DOHH2 (cell line): ENCODE measurements at regions not wholly inside any gene's neighbourhood (a gene's known extent, or its start where the extent isn't known, plus 50 kb on each side); places are given as distances from the start of the nearest gene placed in this dataset.

ENCODE experiments used
- H3F3A ChIP-seq: fragments of 200-600 bp; sonication (generic), shearing (Covaris generic); 2 replicates; pipeline ENCODE4 v1.6.0; 2016; ENCODE audit warnings: antibody characterized with exemption, mild to moderate bottlenecking; ENCODE audit not compliant: control insufficient read depth, insufficient read depth
- H3K27ac ChIP-seq: fragments of 200-600 bp; sonication (generic); 2 replicates; pipeline ENCODE4 v1.5.1; 2014; ENCODE audit warnings: low read depth, mild to moderate bottlenecking, low read length, moderate library complexity
- H3K27me3 ChIP-seq: fragments of 200-600 bp; sonication (generic); 2 replicates; pipeline ENCODE4 v1.6.1; 2014; ENCODE audit warnings: mild to moderate bottlenecking, low read length, mixed read lengths; ENCODE audit not compliant: control insufficient read depth
- H3K36me3 ChIP-seq: fragments of 200-600 bp; sonication (generic); 2 replicates; pipeline ENCODE4 v1.6.1; 2014; ENCODE audit warnings: mild to moderate bottlenecking, low read length, moderate library complexity, mixed read lengths; ENCODE audit not compliant: control insufficient read depth
- H3K4me1 ChIP-seq: fragments of 200-600 bp; sonication (generic); 2 replicates; pipeline ENCODE4 v1.6.1; 2014; ENCODE audit warnings: mild to moderate bottlenecking, low read length, mixed read lengths; ENCODE audit not compliant: control insufficient read depth
- H3K4me2 ChIP-seq: fragments of 200-600 bp; sonication (generic); 2 replicates; pipeline ENCODE4 v1.6.0; 2014; ENCODE audit warnings: mild to moderate bottlenecking, low read length, moderate library complexity
- H3K4me3 ChIP-seq: fragments of 200-600 bp; sonication (generic); 2 replicates; pipeline ENCODE4 v1.5.1; 2014; ENCODE audit warnings: mild to moderate bottlenecking, low read length, mixed read lengths
- H3K79me2 ChIP-seq: fragments of 200-600 bp; sonication (generic); 2 replicates; pipeline ENCODE4 v1.6.1; 2014; ENCODE audit warnings: mild to moderate bottlenecking, low read length, mixed read lengths; ENCODE audit not compliant: control insufficient read depth
- H3K9me2 ChIP-seq: fragments of 200-600 bp; sonication (generic); replicated peaks from 2 replicates; pipeline ENCODE4 v1.6.1; 2014; ENCODE audit warnings: mild to moderate bottlenecking, low read length, mixed read lengths; ENCODE audit not compliant: control insufficient read depth
- H3K9me3 ChIP-seq: fragments of 200-600 bp; sonication (generic); 2 replicates; pipeline ENCODE4 v1.6.1; 2014; ENCODE audit warnings: antibody characterized with exemption, low read length, mixed read lengths; ENCODE audit not compliant: control insufficient read depth, insufficient read depth
- H4K20me1 ChIP-seq: fragments of 200-600 bp; sonication (generic); 2 replicates; pipeline ENCODE4 v1.6.0; 2014; ENCODE audit warnings: low read depth, mild to moderate bottlenecking, antibody characterized with exemption, low read length, moderate library complexity; ENCODE audit not compliant: control insufficient read depth, insufficient read depth
- EZH2phosphoT487 ChIP-seq: fragments of 200-600 bp; sonication (generic); IDR thresholded peaks from 2 replicates; pipeline ENCODE4 v1.6.1; 2017; ENCODE audit warnings: borderline replicate concordance, mild to moderate bottlenecking, antibody characterized with exemption, low read length, moderate library complexity, mixed read lengths
- TF ChIP-seq, protein P1 (sequence below): fragments of 200-600 bp; sonication (generic); IDR thresholded peaks from one replicate; pipeline ENCODE4 v1.5.1; 2014; ENCODE audit warnings: antibody characterized with exemption, mild to moderate bottlenecking, low read depth, low read length; ENCODE audit not compliant: poor library complexity, severe bottlenecking

DNA sequence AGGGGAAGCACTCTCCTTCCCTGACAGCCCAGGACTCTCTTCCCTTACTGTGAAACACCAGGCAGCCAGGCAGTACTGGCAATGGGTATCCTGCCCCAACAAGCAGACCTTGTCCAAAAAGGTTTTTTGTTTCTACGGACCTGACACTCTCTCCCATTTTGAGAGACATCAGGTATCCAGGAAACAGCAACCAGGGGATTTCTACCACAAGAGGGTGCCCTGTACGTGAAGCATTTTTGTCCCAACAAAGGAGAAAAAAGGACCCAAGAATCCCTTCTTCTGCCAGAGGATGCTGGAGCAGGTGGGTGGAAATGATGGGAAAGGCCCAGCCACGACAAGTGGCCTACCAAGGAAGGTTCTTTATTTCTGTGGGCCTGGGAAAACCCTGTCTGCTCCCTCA, 65.7 kb upstream of the FGF13 start:
- Histone ChIP-seq H3K27me3 (no peaks in the 10 kb centered on the region), H3K36me3 (no peaks in the 10 kb centered on the region), H3K4me2 (no peak overlapping the region), H4K20me1 (no peaks in the 10 kb centered on the region), H3F3A (no peaks in the 10 kb centered on the region), H3K4me3 (no peak overlapping the region), H3K79me2 (no peaks in the 10 kb centered on the region), H3K4me1 (no peaks in the 10 kb centered on the region), H3K9me3 (no peaks in the 10 kb centered on the region), H3K9me2 (no peaks in the 10 kb centered on the region), H3K27ac (no peak overlapping the region)
- TF ChIP-seq, protein P1, sequence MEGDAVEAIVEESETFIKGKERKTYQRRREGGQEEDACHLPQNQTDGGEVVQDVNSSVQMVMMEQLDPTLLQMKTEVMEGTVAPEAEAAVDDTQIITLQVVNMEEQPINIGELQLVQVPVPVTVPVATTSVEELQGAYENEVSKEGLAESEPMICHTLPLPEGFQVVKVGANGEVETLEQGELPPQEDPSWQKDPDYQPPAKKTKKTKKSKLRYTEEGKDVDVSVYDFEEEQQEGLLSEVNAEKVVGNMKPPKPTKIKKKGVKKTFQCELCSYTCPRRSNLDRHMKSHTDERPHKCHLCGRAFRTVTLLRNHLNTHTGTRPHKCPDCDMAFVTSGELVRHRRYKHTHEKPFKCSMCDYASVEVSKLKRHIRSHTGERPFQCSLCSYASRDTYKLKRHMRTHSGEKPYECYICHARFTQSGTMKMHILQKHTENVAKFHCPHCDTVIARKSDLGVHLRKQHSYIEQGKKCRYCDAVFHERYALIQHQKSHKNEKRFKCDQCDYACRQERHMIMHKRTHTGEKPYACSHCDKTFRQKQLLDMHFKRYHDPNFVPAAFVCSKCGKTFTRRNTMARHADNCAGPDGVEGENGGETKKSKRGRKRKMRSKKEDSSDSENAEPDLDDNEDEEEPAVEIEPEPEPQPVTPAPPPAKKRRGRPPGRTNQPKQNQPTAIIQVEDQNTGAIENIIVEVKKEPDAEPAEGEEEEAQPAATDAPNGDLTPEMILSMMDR: no peak

DNA sequence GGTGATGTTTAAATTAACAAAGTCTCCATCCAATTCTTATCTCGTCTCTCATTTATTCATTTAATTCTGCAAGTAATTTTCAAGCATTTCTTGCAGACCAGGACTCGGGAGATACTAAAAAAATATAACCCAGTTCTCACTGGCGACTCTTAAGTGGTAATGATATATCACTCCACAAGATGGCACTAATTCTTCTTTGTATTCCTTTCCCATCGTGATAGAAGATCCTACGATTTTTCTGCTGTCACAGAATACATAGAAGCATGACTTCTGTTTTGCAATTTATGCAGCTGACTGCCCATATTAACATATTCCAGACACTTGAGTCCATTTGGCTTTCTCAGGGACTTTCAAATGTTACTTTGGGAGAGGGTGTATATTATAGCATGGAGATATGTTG, 64.0 kb upstream of the FGF13 start:
- H3K4me2 ChIP-seq: no peak overlapping the region
- H3K4me3 ChIP-seq: no peak overlapping the region
- no peaks in the 10 kb centered on the region for H3K27me3 ChIP-seq
- no peaks in the 10 kb centered on the region for H3K9me3 ChIP-seq
- no peak overlapping the region for H3K27ac ChIP-seq
- H3K4me1 ChIP-seq: no peaks in the 10 kb centered on the region
- H3K79me2 ChIP-seq: no peaks in the 10 kb centered on the region
- no peaks in the 10 kb centered on the region for H3K9me2 ChIP-seq
- no peaks in the 10 kb centered on the region for H4K20me1 ChIP-seq
- H3F3A ChIP-seq: no peaks in the 10 kb centered on the region
- no peak for TF ChIP-seq EZH2phosphoT487
- TF ChIP-seq, protein P1: peak; percentile 43
- H3K36me3 ChIP-seq: no peaks in the 10 kb centered on the region

DNA sequence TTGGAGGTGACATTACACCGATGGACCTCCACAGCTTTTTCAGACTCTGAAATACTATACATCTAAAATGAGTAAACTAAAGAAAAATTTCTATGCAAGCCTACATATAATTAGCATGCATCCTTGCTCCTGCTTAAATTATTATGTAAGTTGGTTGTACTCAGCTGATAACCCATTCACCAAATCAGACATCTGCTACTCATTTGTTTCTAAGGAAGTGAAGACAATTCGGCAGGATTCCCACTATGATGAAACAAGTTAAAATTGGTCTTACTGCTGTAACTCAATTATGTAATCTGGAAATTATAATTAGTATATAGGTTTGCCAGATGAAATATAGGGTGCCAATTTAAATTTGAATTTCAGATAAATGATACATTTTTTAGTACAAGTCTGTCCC, 59.5 kb upstream of the FGF13 start:
- Histone ChIP-seq H3K27ac (no peak overlapping the region), H3K4me2 (no peak overlapping the region), H3K27me3 (no peaks in the 10 kb centered on the region), H3K4me3 (no peak overlapping the region), H3K4me1 (no peaks in the 10 kb centered on the region), H3K36me3 (no peaks in the 10 kb centered on the region), H3K79me2 (no peaks in the 10 kb centered on the region), H3K9me2 (no peaks in the 10 kb centered on the region), H3K9me3 (no peaks in the 10 kb centered on the region), H3F3A (no peaks in the 10 kb centered on the region), H4K20me1 (no peaks in the 10 kb centered on the region)
- no peak for TF ChIP-seq EZH2phosphoT487
- TF ChIP-seq, protein P1: no peak

DNA sequence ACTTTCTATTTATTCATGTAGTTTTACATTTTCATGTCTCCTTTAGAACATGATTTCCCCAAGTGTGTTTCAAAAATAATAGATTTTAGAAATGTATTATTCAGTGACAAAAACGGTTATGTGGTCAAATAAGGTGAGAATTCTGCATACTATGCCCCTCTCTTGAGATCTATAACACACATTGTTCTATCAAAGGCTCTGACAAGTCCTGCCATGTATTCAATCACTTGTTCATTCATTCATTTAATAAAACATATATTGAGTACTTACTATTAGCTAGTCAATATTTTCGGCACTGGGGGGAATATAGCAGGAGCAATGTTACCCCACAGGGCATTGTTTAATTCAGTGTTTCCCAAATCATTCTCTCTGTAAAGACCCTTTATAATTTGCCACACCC, 58.4 kb upstream of the FGF13 start:
- Histone ChIP-seq H3K4me3 (no peak overlapping the region), H3K4me1 (no peaks in the 10 kb centered on the region), H3K9me2 (no peaks in the 10 kb centered on the region), H3K27ac (no peak overlapping the region), H3K36me3 (no peaks in the 10 kb centered on the region), H3K27me3 (no peaks in the 10 kb centered on the region), H4K20me1 (no peaks in the 10 kb centered on the region), H3K9me3 (no peaks in the 10 kb centered on the region), H3F3A (no peaks in the 10 kb centered on the region), H3K4me2 (no peak overlapping the region), H3K79me2 (no peaks in the 10 kb centered on the region)
- no peak for TF ChIP-seq EZH2phosphoT487
- TF ChIP-seq, protein P1: no peak
